HL-60 (cell line): ENCODE measurements at regions not wholly inside any gene's neighbourhood (a gene's known extent, or its start where the extent isn't known, plus 50 kb on each side); places are given as distances from the start of the nearest gene placed in this dataset.

Source experiments
- DNase-seq, 2 experiments: peaks; one replicate each; pipeline ENCODE4 v3.0.0-alpha.2; 2010 to 2020; ENCODE audit warnings: low read depth in 1 of 2, low spot score in 1 of 2
- H3K27ac ChIP-seq: fragments of 250-450 bp; sonication (Bioruptor Pico); replicated peaks from 2 replicates; pipeline ENCODE4 v1.5.1; 2020; ENCODE audit warnings: mild to moderate bottlenecking, moderate library complexity
- H3K27me3 ChIP-seq: fragments of 250-450 bp; sonication (Bioruptor Pico); 2 replicates; pipeline ENCODE4 v1.5.1; 2021; ENCODE audit warnings: mild to moderate bottlenecking, moderate library complexity; ENCODE audit not compliant: insufficient read depth, poor library complexity, severe bottlenecking
- H3K4me3 ChIP-seq: replicated peaks from 2 replicates; pipeline ENCODE4 v1.5.1; 2011; ENCODE audit warnings: mild to moderate bottlenecking, control low read depth, low read length; ENCODE audit not compliant: insufficient read depth
- GABPA ChIP-seq: IDR thresholded peaks from 2 replicates; pipeline ENCODE4 v1.6.1; 2012; ENCODE audit warnings: low read depth
- POLR2AphosphoS5 ChIP-seq: IDR thresholded peaks from 2 replicates; pipeline ENCODE4 v1.6.1; 2012; ENCODE audit warnings: low read depth
- SPI1 ChIP-seq: IDR thresholded peaks from 2 replicates; pipeline ENCODE4 v1.6.1; 2012; ENCODE audit warnings: low read depth, mild to moderate bottlenecking, borderline replicate concordance
- TF ChIP-seq, protein P1 (sequence below): IDR thresholded peaks from 2 replicates; pipeline ENCODE4 v1.6.1; 2012; ENCODE audit warnings: low read depth; ENCODE audit not compliant: insufficient replicate concordance
- TF ChIP-seq, protein P2 (sequence below): IDR thresholded peaks from one replicate; pipeline ENCODE4 v1.5.1; 2011; ENCODE audit warnings: low read length, control low read depth, inconsistent platforms; ENCODE audit not compliant: insufficient read depth

DNA sequence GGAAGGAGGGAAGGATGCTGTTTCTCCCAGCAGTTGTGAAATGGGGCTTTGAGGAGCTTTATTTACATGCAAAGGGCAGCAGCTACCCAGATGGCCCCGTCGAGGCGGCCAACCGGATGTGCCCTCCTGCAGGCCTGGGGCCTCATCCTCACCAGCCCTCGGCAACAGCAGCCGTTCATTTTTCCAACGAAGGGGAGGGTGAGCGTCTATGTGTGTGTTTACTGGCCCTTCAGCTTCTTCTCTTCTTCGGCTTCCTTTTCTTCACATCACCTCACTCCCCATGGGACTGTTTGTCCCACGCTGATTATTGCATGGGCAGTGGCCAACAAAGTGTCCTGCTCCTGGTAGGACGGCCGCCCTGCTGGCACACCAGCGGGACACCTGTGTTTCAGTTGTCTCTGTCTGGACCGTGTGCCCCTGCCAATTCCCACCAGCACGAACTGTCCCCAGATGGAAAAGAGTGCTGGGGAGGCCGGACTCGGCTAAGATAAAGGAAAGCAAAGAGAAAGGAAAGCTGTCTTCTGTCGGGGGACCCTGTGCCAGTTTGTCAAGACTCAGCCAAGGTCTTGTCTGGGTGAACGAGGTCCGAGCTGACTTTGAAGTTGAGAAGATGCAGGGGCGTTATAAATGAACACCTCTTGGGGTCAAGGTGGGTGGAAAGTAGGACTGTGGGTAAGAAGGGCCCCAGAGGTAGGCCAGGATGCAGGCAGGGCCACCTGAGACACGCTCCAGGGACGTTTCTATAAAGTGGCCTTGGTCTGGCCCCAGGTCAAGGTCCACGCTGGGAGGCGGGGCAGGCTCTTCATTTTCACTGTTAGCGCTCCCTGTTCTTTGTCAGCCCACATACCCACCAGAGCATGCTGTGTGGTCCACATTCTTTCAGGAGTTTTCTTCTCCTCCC lies 57.0 kb downstream of the FAM50B start:
- Histone ChIP-seq H3K4me3 (no peak overlapping the region), H3K27me3 (peaks cover 8% of the 10 kb centered on the region), H3K27ac (no peak overlapping the region)
- DNase-seq: no peak
- TF ChIP-seq SPI1: no peak
- no peak for TF ChIP-seq POLR2AphosphoS5
- TF ChIP-seq, protein P1, sequence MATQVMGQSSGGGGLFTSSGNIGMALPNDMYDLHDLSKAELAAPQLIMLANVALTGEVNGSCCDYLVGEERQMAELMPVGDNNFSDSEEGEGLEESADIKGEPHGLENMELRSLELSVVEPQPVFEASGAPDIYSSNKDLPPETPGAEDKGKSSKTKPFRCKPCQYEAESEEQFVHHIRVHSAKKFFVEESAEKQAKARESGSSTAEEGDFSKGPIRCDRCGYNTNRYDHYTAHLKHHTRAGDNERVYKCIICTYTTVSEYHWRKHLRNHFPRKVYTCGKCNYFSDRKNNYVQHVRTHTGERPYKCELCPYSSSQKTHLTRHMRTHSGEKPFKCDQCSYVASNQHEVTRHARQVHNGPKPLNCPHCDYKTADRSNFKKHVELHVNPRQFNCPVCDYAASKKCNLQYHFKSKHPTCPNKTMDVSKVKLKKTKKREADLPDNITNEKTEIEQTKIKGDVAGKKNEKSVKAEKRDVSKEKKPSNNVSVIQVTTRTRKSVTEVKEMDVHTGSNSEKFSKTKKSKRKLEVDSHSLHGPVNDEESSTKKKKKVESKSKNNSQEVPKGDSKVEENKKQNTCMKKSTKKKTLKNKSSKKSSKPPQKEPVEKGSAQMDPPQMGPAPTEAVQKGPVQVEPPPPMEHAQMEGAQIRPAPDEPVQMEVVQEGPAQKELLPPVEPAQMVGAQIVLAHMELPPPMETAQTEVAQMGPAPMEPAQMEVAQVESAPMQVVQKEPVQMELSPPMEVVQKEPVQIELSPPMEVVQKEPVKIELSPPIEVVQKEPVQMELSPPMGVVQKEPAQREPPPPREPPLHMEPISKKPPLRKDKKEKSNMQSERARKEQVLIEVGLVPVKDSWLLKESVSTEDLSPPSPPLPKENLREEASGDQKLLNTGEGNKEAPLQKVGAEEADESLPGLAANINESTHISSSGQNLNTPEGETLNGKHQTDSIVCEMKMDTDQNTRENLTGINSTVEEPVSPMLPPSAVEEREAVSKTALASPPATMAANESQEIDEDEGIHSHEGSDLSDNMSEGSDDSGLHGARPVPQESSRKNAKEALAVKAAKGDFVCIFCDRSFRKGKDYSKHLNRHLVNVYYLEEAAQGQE: no peak
- TF ChIP-seq, protein P2, sequence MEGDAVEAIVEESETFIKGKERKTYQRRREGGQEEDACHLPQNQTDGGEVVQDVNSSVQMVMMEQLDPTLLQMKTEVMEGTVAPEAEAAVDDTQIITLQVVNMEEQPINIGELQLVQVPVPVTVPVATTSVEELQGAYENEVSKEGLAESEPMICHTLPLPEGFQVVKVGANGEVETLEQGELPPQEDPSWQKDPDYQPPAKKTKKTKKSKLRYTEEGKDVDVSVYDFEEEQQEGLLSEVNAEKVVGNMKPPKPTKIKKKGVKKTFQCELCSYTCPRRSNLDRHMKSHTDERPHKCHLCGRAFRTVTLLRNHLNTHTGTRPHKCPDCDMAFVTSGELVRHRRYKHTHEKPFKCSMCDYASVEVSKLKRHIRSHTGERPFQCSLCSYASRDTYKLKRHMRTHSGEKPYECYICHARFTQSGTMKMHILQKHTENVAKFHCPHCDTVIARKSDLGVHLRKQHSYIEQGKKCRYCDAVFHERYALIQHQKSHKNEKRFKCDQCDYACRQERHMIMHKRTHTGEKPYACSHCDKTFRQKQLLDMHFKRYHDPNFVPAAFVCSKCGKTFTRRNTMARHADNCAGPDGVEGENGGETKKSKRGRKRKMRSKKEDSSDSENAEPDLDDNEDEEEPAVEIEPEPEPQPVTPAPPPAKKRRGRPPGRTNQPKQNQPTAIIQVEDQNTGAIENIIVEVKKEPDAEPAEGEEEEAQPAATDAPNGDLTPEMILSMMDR: no peak
- no peak for TF ChIP-seq GABPA

DNA sequence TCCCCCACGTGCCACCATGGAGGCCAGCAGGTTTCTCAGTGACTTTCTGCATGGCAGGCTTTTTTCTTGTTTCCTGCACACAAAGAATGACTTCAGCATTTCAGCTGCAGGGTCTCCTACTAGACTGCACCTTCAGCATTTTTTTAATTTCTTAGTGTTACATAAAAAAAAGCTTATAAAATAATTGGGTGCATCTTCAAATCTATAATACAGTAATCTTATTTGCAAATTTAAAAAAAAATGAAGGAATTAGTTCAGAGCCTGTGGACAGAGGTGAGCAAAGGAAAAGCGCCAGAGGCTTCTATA lies 57.6 kb downstream of the FAM50B start:
- H3K27ac ChIP-seq: no peak overlapping the region
- H3K27me3 ChIP-seq: peaks cover 8% of the 10 kb centered on the region
- DNase-seq: no peak
- H3K4me3 ChIP-seq: no peak overlapping the region
- TF ChIP-seq, protein P2: no peak
- TF ChIP-seq SPI1 (no peak), GABPA (no peak)
- TF ChIP-seq, protein P1: no peak

DNA sequence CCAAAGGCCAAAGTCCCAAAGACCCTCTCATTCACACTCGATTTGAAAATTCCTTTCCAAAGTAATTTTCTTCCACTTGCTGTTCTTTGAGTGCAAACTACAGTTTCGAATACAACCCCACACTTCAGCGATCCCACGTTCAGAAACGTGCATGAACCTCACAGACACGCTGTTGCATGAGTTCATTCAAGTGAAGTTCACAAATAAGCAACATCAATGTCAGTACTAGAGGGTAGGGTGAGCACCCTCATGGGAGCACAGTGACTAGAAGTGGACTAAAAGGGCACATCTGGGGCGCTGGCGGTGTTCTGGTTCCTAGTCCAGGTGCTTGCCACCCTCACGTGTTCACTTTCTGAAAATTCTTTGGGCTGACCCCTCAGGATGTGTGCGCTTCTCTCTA lies 59.0 kb downstream of the FAM50B start:
- H3K27me3 ChIP-seq: peaks cover 13% of the 10 kb centered on the region
- DNase-seq: no peak
- no peak overlapping the region for H3K4me3 ChIP-seq
- TF ChIP-seq SPI1 (no peak), GABPA (no peak), POLR2AphosphoS5 (no peak)
- TF ChIP-seq, protein P2: no peak
- TF ChIP-seq, protein P1: no peak
- no peak overlapping the region for H3K27ac ChIP-seq
